GM23338 (cell line): ENCODE measurements at regions not wholly inside any gene's neighbourhood (a gene's known extent, or its start where the extent isn't known, plus 50 kb on each side); places are given as distances from the start of the nearest gene placed in this dataset.

ENCODE experiments used
- CREB1 ChIP-seq: fragments of 250-450 bp; sonication (Bioruptor Pico); IDR thresholded peaks from 2 replicates; pipeline ENCODE4 v1.5.0; 2020; ENCODE audit warnings: low read depth, mild to moderate bottlenecking, moderate library complexity
- EZH2 ChIP-seq: fragments of 200-600 bp; sonication (generic); IDR thresholded peaks from one replicate; pipeline ENCODE4 v1.8.0; 2017; ENCODE audit warnings: antibody characterized with exemption, mild to moderate bottlenecking, low read depth; ENCODE audit not compliant: unreplicated experiment
- EZH2phosphoT487 ChIP-seq: fragments of 200-600 bp; sonication (generic); IDR thresholded peaks from one replicate; pipeline ENCODE4 v1.8.1; 2018; ENCODE audit warnings: antibody characterized with exemption; ENCODE audit not compliant: unreplicated experiment
- JUNB ChIP-seq: IDR thresholded peaks from one replicate; pipeline ENCODE4 v1.6.1; 2016; ENCODE audit warnings: antibody characterized with exemption; ENCODE audit not compliant: unreplicated experiment
- NANOG ChIP-seq: IDR thresholded peaks from 2 replicates; pipeline ENCODE4 v1.6.1; 2016; ENCODE audit warnings: antibody characterized with exemption, borderline replicate concordance
- POLR2AphosphoS5 ChIP-seq: IDR thresholded peaks from 2 replicates; pipeline ENCODE4 v1.6.1; 2016; ENCODE audit warnings: antibody characterized with exemption, low read depth
- ZNF114 ChIP-seq: fragments of 250-450 bp; sonication (Bioruptor Pico); IDR thresholded peaks from 2 replicates; pipeline ENCODE4 v1.5.0; 2020; ENCODE audit warnings: mild to moderate bottlenecking, moderate library complexity
- ZNF331 ChIP-seq: fragments of 250-450 bp; sonication (Bioruptor Pico); IDR thresholded peaks from 2 replicates; pipeline ENCODE4 v1.5.0; 2020; ENCODE audit warnings: low read depth, mild to moderate bottlenecking, moderate library complexity
- TF ChIP-seq, protein P1 (sequence below): fragments of 250-450 bp; sonication (Bioruptor Pico); IDR thresholded peaks from 2 replicates; pipeline ENCODE4 v1.5.0; 2020; ENCODE audit warnings: mild to moderate bottlenecking, moderate library complexity
- TF ChIP-seq, protein P2 (sequence below): IDR thresholded peaks from one replicate; pipeline ENCODE4 v1.6.1; 2018; ENCODE audit warnings: antibody characterized with exemption; ENCODE audit not compliant: unreplicated experiment
- TF ChIP-seq, protein P3 (sequence below): IDR thresholded peaks from 2 replicates; pipeline ENCODE4 v1.6.1; 2016; ENCODE audit warnings: antibody characterized with exemption

DNA sequence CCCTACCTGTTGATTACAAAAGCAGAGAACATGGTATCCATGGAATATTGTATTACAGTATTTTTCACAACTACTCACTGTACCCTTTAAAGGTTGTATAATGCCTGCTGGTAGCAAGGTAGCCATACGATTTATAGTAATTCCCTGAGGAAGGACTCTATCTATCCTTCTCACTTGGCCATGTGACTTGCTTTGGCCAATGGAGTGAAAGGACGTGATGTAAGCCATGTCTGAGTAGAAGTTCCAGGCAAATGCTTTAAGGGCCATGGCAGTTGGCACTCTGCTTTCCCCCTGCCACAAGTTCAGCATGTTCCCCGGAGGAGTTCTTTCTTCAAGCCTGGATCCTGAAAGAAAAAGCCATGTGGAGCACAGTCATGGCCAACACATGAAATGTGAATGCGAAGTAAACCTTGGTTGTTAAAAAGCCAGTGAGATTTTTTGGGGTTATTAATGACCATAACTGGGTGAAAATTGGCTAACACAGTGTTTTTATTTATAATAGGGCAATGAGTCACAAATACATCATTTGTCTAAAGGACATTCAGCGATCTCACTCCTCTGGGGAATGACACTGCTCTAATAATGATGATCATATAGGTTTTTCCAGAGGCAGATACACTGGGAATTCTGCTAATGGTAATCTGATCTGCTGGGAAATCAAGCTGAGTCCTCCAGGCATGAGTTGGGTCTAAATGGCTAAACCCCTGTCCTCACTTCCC lies 67.4 kb upstream of the SLC38A2 start (continued):
- TF ChIP-seq, protein P1, sequence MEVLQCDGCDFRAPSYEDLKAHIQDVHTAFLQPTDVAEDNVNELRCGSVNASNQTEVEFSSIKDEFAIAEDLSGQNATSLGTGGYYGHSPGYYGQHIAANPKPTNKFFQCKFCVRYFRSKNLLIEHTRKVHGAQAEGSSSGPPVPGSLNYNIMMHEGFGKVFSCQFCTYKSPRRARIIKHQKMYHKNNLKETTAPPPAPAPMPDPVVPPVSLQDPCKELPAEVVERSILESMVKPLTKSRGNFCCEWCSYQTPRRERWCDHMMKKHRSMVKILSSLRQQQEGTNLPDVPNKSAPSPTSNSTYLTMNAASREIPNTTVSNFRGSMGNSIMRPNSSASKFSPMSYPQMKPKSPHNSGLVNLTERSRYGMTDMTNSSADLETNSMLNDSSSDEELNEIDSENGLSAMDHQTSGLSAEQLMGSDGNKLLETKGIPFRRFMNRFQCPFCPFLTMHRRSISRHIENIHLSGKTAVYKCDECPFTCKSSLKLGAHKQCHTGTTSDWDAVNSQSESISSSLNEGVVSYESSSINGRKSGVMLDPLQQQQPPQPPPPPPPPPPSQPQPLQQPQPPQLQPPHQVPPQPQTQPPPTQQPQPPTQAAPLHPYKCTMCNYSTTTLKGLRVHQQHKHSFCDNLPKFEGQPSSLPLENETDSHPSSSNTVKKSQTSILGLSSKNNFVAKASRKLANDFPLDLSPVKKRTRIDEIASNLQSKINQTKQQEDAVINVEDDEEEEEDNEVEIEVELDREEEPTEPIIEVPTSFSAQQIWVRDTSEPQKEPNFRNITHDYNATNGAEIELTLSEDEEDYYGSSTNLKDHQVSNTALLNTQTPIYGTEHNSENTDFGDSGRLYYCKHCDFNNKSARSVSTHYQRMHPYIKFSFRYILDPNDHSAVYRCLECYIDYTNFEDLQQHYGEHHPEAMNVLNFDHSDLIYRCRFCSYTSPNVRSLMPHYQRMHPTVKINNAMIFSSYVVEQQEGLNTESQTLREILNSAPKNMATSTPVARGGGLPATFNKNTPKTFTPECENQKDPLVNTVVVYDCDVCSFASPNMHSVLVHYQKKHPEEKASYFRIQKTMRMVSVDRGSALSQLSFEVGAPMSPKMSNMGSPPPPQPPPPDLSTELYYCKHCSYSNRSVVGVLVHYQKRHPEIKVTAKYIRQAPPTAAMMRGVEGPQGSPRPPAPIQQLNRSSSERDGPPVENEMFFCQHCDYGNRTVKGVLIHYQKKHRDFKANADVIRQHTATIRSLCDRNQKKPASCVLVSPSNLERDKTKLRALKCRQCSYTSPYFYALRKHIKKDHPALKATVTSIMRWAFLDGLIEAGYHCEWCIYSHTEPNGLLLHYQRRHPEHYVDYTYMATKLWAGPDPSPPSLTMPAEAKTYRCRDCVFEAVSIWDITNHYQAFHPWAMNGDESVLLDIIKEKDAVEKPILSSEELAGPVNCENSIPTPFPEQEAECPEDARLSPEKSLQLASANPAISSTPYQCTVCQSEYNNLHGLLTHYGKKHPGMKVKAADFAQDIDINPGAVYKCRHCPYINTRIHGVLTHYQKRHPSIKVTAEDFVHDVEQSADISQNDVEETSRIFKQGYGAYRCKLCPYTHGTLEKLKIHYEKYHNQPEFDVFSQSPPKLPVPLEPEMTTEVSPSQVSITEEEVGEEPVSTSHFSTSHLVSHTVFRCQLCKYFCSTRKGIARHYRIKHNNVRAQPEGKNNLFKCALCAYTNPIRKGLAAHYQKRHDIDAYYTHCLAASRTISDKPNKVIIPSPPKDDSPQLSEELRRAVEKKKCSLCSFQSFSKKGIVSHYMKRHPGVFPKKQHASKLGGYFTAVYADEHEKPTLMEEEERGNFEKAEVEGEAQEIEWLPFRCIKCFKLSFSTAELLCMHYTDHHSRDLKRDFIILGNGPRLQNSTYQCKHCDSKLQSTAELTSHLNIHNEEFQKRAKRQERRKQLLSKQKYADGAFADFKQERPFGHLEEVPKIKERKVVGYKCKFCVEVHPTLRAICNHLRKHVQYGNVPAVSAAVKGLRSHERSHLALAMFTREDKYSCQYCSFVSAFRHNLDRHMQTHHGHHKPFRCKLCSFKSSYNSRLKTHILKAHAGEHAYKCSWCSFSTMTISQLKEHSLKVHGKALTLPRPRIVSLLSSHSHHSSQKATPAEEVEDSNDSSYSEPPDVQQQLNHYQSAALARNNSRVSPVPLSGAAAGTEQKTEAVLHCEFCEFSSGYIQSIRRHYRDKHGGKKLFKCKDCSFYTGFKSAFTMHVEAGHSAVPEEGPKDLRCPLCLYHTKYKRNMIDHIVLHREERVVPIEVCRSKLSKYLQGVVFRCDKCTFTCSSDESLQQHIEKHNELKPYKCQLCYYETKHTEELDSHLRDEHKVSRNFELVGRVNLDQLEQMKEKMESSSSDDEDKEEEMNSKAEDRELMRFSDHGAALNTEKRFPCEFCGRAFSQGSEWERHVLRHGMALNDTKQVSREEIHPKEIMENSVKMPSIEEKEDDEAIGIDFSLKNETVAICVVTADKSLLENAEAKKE (CRISPR knock-in tag): no peak
- TF ChIP-seq CREB1 (CRISPR knock-in tag): no peak
- no peak for TF ChIP-seq EZH2
- TF ChIP-seq, protein P2, sequence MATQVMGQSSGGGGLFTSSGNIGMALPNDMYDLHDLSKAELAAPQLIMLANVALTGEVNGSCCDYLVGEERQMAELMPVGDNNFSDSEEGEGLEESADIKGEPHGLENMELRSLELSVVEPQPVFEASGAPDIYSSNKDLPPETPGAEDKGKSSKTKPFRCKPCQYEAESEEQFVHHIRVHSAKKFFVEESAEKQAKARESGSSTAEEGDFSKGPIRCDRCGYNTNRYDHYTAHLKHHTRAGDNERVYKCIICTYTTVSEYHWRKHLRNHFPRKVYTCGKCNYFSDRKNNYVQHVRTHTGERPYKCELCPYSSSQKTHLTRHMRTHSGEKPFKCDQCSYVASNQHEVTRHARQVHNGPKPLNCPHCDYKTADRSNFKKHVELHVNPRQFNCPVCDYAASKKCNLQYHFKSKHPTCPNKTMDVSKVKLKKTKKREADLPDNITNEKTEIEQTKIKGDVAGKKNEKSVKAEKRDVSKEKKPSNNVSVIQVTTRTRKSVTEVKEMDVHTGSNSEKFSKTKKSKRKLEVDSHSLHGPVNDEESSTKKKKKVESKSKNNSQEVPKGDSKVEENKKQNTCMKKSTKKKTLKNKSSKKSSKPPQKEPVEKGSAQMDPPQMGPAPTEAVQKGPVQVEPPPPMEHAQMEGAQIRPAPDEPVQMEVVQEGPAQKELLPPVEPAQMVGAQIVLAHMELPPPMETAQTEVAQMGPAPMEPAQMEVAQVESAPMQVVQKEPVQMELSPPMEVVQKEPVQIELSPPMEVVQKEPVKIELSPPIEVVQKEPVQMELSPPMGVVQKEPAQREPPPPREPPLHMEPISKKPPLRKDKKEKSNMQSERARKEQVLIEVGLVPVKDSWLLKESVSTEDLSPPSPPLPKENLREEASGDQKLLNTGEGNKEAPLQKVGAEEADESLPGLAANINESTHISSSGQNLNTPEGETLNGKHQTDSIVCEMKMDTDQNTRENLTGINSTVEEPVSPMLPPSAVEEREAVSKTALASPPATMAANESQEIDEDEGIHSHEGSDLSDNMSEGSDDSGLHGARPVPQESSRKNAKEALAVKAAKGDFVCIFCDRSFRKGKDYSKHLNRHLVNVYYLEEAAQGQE: no peak
- no peak for TF ChIP-seq EZH2phosphoT487
- TF ChIP-seq, protein P3, sequence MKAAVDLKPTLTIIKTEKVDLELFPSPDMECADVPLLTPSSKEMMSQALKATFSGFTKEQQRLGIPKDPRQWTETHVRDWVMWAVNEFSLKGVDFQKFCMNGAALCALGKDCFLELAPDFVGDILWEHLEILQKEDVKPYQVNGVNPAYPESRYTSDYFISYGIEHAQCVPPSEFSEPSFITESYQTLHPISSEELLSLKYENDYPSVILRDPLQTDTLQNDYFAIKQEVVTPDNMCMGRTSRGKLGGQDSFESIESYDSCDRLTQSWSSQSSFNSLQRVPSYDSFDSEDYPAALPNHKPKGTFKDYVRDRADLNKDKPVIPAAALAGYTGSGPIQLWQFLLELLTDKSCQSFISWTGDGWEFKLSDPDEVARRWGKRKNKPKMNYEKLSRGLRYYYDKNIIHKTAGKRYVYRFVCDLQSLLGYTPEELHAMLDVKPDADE: no peak
- TF ChIP-seq ZNF114 (CRISPR knock-in tag): no peak
- TF ChIP-seq ZNF331 (CRISPR knock-in tag): no peak
- no peak for TF ChIP-seq POLR2AphosphoS5
- no peak for TF ChIP-seq NANOG
- no peak for TF ChIP-seq JUNB
